HFF-Myc (cell line): ENCODE measurements at regions not wholly inside any gene's neighbourhood (a gene's known extent, or its start where the extent isn't known, plus 50 kb on each side); places are given as distances from the start of the nearest gene placed in this dataset.

ENCODE experiments used
- DNase-seq: peaks from one replicate; pipeline ENCODE4 v3.0.0-alpha.2; 2011; ENCODE audit warnings: low read depth; ENCODE audit errors: extremely low read depth
- H3K4me3 ChIP-seq: replicated peaks from 2 replicates; pipeline ENCODE4 v1.5.1; 2011; ENCODE audit warnings: low read depth, mild to moderate bottlenecking, control low read depth, low read length
- TF ChIP-seq, protein P1 (sequence below): IDR thresholded peaks from 2 replicates; pipeline ENCODE4 v1.5.1; 2012; ENCODE audit warnings: mild to moderate bottlenecking, low read depth, low read length, control low read depth; ENCODE audit errors: missing control alignments

DNA sequence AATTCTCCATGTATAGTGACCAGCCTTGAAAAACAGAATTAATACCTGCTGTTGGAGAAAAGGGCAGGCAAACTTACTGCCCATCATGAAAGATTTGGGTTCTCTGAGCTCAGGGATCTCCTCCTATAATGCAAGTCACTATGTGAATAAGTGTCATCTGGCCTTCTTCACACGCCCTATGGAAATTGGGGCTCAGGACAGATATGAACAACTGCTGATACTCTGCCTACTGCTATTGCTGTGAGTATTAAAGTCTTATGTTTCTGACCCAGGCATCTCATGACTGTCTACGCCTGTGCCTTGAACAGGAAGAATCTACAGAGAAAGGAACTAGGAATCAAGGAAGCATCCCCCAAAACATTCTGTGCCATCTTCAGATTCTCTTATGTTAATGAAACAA is 226.1 kb downstream of the SOD2 start:
- H3K4me3 ChIP-seq = no peak overlapping the region
- TF ChIP-seq, protein P1, sequence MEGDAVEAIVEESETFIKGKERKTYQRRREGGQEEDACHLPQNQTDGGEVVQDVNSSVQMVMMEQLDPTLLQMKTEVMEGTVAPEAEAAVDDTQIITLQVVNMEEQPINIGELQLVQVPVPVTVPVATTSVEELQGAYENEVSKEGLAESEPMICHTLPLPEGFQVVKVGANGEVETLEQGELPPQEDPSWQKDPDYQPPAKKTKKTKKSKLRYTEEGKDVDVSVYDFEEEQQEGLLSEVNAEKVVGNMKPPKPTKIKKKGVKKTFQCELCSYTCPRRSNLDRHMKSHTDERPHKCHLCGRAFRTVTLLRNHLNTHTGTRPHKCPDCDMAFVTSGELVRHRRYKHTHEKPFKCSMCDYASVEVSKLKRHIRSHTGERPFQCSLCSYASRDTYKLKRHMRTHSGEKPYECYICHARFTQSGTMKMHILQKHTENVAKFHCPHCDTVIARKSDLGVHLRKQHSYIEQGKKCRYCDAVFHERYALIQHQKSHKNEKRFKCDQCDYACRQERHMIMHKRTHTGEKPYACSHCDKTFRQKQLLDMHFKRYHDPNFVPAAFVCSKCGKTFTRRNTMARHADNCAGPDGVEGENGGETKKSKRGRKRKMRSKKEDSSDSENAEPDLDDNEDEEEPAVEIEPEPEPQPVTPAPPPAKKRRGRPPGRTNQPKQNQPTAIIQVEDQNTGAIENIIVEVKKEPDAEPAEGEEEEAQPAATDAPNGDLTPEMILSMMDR = no peak
- DNase-seq = no peak

DNA sequence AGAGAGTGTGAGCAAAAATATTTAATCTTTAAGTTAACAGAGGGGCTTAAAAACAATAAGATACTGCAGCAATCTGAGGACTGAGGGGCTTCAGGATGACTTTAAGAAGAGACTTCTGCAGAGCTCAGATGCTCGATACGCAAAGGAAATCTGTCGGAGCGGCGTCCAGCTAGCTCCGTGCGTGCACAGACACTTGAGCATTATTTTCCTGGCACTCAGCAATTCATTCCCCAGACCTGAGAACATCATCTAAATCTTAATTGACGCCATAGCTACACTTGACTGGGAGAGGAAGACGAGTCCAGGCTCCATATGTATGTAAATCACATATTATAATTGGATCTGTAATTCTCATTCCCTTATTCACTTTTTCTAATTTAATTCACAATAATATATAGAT is 228.2 kb downstream of the SOD2 start:
- TF ChIP-seq, protein P1 = no peak
- no peak for DNase-seq
- H3K4me3 ChIP-seq = no peak overlapping the region

DNA sequence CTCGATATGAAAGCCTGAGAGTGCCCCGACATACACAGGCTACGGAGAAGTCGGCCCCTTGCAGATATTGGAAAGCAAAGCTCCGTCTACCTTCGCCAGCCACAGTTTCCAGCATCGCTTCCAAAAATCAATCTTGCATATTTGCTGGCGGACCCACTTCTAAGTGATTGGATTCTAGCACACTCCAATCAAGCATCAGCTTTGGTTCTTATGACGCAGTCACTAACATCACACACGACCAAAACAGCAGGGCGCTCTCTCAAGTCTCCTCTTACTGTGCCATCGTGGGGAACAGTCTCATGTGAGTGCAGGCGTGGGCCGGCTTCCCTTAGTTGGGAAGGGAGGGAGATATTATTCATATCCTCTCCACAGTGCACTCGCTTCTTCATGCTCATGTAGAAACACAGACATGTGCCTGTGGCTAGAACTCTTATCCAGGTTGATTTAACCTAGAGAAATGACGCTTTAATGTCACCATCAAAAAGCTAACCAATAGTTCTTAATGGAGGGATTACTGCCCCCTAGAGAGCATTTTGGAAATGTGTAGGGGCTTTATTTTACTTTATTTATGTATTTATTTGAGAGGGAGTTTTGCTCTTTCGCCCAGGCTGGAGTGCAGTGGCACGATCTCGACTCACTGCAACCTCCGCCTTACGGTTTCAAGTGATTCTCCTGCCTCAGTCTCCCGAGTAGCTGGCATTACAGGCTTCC is 229.8 kb downstream of the SOD2 start:
- no peak overlapping the region for H3K4me3 ChIP-seq
- TF ChIP-seq, protein P1 = peak; percentile 23
- DNase-seq = no peak

DNA sequence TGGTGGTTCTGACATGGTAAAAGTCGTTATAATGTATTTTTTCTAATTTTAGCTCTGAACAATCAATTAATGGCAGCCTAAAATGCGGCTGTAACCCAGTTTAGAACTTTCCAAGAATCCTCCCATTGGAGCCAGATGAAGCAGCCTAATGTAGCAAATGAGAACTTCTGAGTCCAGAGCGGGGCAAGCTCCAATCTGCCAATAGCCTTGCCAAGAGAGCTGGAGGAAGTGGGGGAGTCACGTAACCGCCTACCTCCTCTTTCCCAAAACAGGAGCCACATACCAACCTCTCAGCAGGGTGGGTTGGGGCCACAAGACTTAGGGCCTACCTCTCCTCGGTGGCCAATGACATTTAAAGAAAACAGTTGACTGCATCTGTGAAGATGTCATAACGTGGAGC is 230.6 kb downstream of the SOD2 start:
- H3K4me3 ChIP-seq = no peak overlapping the region
- TF ChIP-seq, protein P1 = no peak
- no peak for DNase-seq

DNA sequence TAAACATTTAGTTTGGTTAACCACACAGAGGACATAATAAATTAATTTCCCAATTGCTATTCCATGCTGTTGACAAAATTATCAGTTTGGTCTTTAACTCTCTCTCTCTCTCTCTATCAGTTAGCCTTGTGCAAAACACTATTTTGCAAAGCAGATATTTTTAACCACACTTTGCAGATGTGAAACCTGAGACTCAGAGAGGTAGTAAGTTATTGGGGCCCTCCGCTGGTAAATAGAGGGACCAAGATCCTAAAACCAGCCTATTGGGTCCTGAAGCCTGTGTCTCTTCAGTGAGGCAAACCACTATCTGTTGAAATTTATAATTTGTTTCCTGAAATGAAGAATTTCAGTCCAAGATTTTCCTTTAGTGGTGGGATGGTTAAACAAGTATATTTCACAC is 231.0 kb downstream of the SOD2 start:
- TF ChIP-seq, protein P1 = no peak
- H3K4me3 ChIP-seq = no peak overlapping the region
- no peak for DNase-seq

DNA sequence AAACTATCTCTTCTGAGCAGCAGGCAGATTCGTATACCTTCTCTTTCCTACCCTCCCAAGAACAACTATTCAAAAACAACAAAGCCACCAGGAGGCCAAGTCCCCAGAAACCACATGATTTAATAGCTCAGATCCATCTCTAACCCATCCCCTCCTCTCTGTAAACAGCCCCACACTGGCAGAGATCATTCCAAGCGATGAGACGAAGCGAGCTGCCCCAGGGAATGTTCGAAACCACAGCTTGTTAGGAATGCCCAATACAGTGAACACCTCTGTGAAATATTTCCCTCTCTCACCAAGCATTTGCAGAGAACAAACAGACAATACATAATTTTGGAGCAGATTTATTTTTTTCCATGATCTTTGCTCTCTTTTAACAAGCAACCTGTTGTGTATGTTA is 231.8 kb downstream of the SOD2 start:
- no peak overlapping the region for H3K4me3 ChIP-seq
- TF ChIP-seq, protein P1 = no peak
- no peak for DNase-seq

DNA sequence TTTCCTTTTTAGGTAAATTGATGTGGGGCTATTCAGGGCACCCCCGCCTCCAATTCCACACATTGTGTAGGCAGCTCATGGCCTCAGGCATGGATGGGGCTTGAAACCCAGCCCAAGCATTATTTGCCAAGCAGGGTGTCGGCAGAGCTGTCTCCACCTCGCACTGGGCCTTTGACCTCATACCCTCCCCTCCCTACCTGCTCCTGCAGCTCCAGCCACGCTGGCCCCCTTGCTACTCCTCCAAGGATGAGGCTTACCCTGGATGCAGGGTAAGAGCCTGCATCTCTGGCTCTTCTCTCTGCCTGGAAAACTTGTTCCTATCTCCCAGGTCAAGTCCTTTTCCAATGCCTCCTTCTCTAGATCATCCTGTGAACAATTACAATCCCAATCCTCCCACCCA is 232.6 kb downstream of the SOD2 start:
- DNase-seq = no peak
- no peak overlapping the region for H3K4me3 ChIP-seq
- TF ChIP-seq, protein P1 = no peak
